Heart right ventricle (tissue), 16 donors: ENCODE measurements at regions not wholly inside any gene's neighbourhood (a gene's known extent, or its start where the extent isn't known, plus 50 kb on each side); places are given as distances from the start of the nearest gene placed in this dataset.

Experiments
- ATAC-seq, 8 donors: fragments of 200-7000 bp; cut with Tn5 transposase; one replicate each; pipeline ENCODE4 v1.9.1; 2020; ENCODE audit warnings: mild to moderate bottlenecking in 8 of 8, moderate library complexity in 8 of 8, moderate number of reproducible peaks in 1 of 8
- DNase-seq, 2 donors: peaks; one replicate each; pipeline ENCODE4 v3.0.0-alpha.2; 2020
- H3K27ac ChIP-seq, 10 donors: fragments of 200-600 bp; sonication (generic) in 2 of 10; one replicate each; pipeline versions ENCODE4 v1.5.0 to v1.8.0; 2020 to 2022; ENCODE audit warnings: mild to moderate bottlenecking in 3 of 10
- H3K27me3 ChIP-seq, 7 donors: fragments of 200-600 bp; one replicate each; pipeline ENCODE4 v1.8.0; 2021 to 2022; ENCODE audit warnings: mild to moderate bottlenecking in 2 of 7
- H3K36me3 ChIP-seq, 9 donors: fragments of 200-600 bp; sonication (generic) in 1 of 9; one replicate each; pipeline versions ENCODE4 v1.5.0 to v1.8.0; 2020 to 2022; ENCODE audit warnings: mild to moderate bottlenecking in 2 of 9
- H3K4me1 ChIP-seq, 9 donors: fragments of 200-600 bp; sonication (generic) in 1 of 9; one replicate each; pipeline versions ENCODE4 v1.5.0 to v1.8.0; 2020 to 2022; ENCODE audit warnings: mild to moderate bottlenecking in 4 of 9
- H3K4me3 ChIP-seq, 10 donors: fragments of 200-600 bp; sonication (generic) in 2 of 10; one replicate each; pipeline versions ENCODE4 v1.5.0 to v1.8.0; 2020 to 2022; ENCODE audit warnings: mild to moderate bottlenecking in 7 of 10, moderate library complexity in 2 of 10
- H3K9me3 ChIP-seq, 11 donors: fragments of 200-600 bp in 10 of 11; sonication (generic) in 2 of 11; one replicate each; pipeline versions ENCODE4 v1.5.0 to v1.8.0; 2013 to 2022; ENCODE audit warnings: mild to moderate bottlenecking in 2 of 11, control low read depth in 1 of 11, moderate library complexity in 1 of 11
- CTCF ChIP-seq, 9 donors: fragments of 200-600 bp; sonication (generic) in 2 of 9; IDR thresholded peaks; one replicate each; pipeline versions ENCODE4 v1.5.0 to v1.8.0; 2021 to 2022; ENCODE audit warnings: antibody characterized with exemption in 9 of 9, mild to moderate bottlenecking in 5 of 9, moderate library complexity in 1 of 9
- WGBS, 2 donors: extraction: QIAGEN DNeasy Blood & Tissue Kit; methylation state at CpG; one replicate each; pipeline ENCODE4 v1.1.7; 2013; ENCODE audit warnings: inconsistent platforms in 1 of 2; 5-methylcytosine and 5-hydroxymethylcytosine counted together
- intact Hi-C, 10 donors: fragments of 100-400 bp; cut with DNase I; formaldehyde crosslinking; loops; one replicate each; pipeline versions ENCODE4 v1.11.1 to v1.14.2; 2022
- donor health status: Arrhythmogenic right ventricular cardiomyopathy.
- donor health status: ischemic (EF 13 %, LVEDD 7.1; RV severe dilation, severe dysfunction).
- donor health status: healthy with polysubstance abuse.
- donor health status: DM: no; HTN: yes; CAD: no.
- donor health status: DM: no; HTN: no; CAD: no.
- donor health status: ischemic (EF 25% LVEDD 6.9; RV normal size, moderate dysfunction).
- donor health status: ischemic (EF 25% LVEDD 5.7; RV mildly dilated, moderate dysfunction).
- donor health status: healthy.
- donor health status: DM: yes; HTN: yes; CAD: no.
- donor health status: Ischemic cardiomyopathy.
- donor health status: ischemic (EF 35%, LVEDD 5.7; RV mildly dilated, moderate dysfunction).
- donor health status: nonischemic (EF 11% LVEDD 7.7; RV severe dilation, severe dysfunction).
- donor health status: DM: yes; HTN: yes; CAD: no.
- donor health status: PGD.
- donor health status: ischemic (EF 29% LVEDD 5.4; RV normal size, mild dysfunction).
- donor health status: nonischemic (EF 23%, LVEDD 6.1; RV moderate dilation, normal function).

- intact Hi-C loops: no loop called here
- WGBS, 2 donors: 77 to 81% methylated on average over 17 of the region's 17 CpGs
Measured at GRCh38 chr6:170093276-170093657, 197.6 kb downstream of the DLL1 start.

GRCh38 chr6:170092826-170093225 lies 198.1 kb downstream of the DLL1 start:
- 77 to 80% methylated on average over 15 of the region's 15 CpGs for WGBS, 2 donors
- no peak for TF ChIP-seq CTCF (IDR thresholded peaks at IDR 0.05)
- no peak for DNase-seq
- no peak overlapping the region for H3K27ac ChIP-seq
- H3K9me3 ChIP-seq: no peaks in the 10 kb centered on the region
- no peak overlapping the region for H3K4me3 ChIP-seq
- intact Hi-C loops: no loop called here
- H3K4me1 ChIP-seq: peaks cover 0 to 38% (median 28%) of the 10 kb centered on the region in 9 donors
- no peak for ATAC-seq
- no peaks in the 10 kb centered on the region for H3K36me3 ChIP-seq
- peaks cover 0 to 8% (median 0%) of the 10 kb centered on the region in 7 donors for H3K27me3 ChIP-seq

More at GRCh38 chr6:170093276-170093657, 197.6 kb downstream of the DLL1 start:
- H3K4me3 ChIP-seq: no peak overlapping the region
- peaks cover 0 to 8% (median 0%) of the 10 kb centered on the region in 7 donors for H3K27me3 ChIP-seq
- no peak overlapping the region for H3K27ac ChIP-seq
- peaks cover 0 to 38% (median 28%) of the 10 kb centered on the region in 9 donors for H3K4me1 ChIP-seq
- DNase-seq (no peak), ATAC-seq (no peak)
- H3K36me3 ChIP-seq: no peaks in the 10 kb centered on the region
- TF ChIP-seq CTCF (IDR thresholded peaks at IDR 0.05): no peak
- H3K9me3 ChIP-seq: no peaks in the 10 kb centered on the region

GRCh38 chr6:170091639-170092579 lies 199.0 kb downstream of the DLL1 start:
- H3K9me3 ChIP-seq: no peaks in the 10 kb centered on the region
- peaks cover 0 to 30% (median 22%) of the 10 kb centered on the region in 9 donors for H3K4me1 ChIP-seq
- no peaks in the 10 kb centered on the region for H3K36me3 ChIP-seq
- ATAC-seq (no peak), DNase-seq (peak in 1 of 2 donors; percentile 0)
- no peak for TF ChIP-seq CTCF (IDR thresholded peaks at IDR 0.05)
- H3K4me3 ChIP-seq: no peak overlapping the region
- WGBS, 2 donors: 92 to 94% methylated on average over 30 of the region's 30 CpGs
- H3K27me3 ChIP-seq: peaks cover 0 to 5% (median 0%) of the 10 kb centered on the region in 7 donors
- H3K27ac ChIP-seq: no peak overlapping the region
- intact Hi-C loops: no loop called here

GRCh38 chr6:170091000-170091638 lies 199.8 kb downstream of the DLL1 start:
- Histone ChIP-seq H3K9me3 (no peaks in the 10 kb centered on the region), H3K36me3 (no peaks in the 10 kb centered on the region), H3K4me1 (peaks cover 0 to 22% (median 16%) of the 10 kb centered on the region in 9 donors), H3K27ac (no peak overlapping the region), H3K27me3 (peaks cover 0 to 5% (median 0%) of the 10 kb centered on the region in 7 donors), H3K4me3 (no peak overlapping the region)
- DNase-seq: peak in 1 of 2 donors; percentile 3
- intact Hi-C loops: no loop called here
- TF ChIP-seq CTCF (IDR thresholded peaks at IDR 0.05): no peak
- 84 to 85% methylated on average over 18 of the region's 18 CpGs for WGBS, 2 donors
- no peak for ATAC-seq
